Neural progenitor cell (in vitro differentiated cells): ENCODE measurements at regions not wholly inside any gene's neighbourhood (a gene's known extent, or its start where the extent isn't known, plus 50 kb on each side); places are given as distances from the start of the nearest gene placed in this dataset.

Source experiments
- CTCF ChIP-seq: fragments of 200-600 bp; sonication (generic); IDR thresholded peaks from 2 replicates; pipeline ENCODE4 v1.5.1; 2017; ENCODE audit warnings: antibody characterized with exemption, mild to moderate bottlenecking
- EZH2 ChIP-seq: fragments of 200-600 bp; sonication (generic); IDR thresholded peaks from 2 replicates; pipeline ENCODE4 v1.6.1; 2017; ENCODE audit warnings: antibody characterized with exemption, mild to moderate bottlenecking, moderate library complexity
- EZH2phosphoT487 ChIP-seq: fragments of 200-600 bp; sonication (generic); IDR thresholded peaks from 2 replicates; pipeline ENCODE4 v1.6.1; 2017; ENCODE audit warnings: antibody characterized with exemption

- TF ChIP-seq CTCF (no peak), EZH2phosphoT487 (no peak), EZH2 (no peak)
These were observed 935.2 kb downstream of the TRAM1L1 start for GRCh38 chr4:116150152-116150551.
